Trophoblast cell (in vitro differentiated cells and primary cell): ENCODE measurements at regions not wholly inside any gene's neighbourhood (a gene's known extent, or its start where the extent isn't known, plus 50 kb on each side); places are given as distances from the start of the nearest gene placed in this dataset.

Experiments used
- DNase-seq, 2 donors: peaks; one replicate each; pipeline ENCODE4 v3.0.0-alpha.2; 2016
- H2AFZ ChIP-seq: 2 replicates; pipeline ENCODE4 v1.6.1; 2013; ENCODE audit warnings: low read length, moderate library complexity, mild to moderate bottlenecking; ENCODE audit not compliant: insufficient read depth, poor library complexity
- H2AK5ac ChIP-seq: 2 replicates; pipeline ENCODE4 v1.6.1; 2013; ENCODE audit warnings: mild to moderate bottlenecking, low read length
- H2BK120ac ChIP-seq: 2 replicates; pipeline ENCODE4 v1.6.1; 2013; ENCODE audit warnings: low read length, mild to moderate bottlenecking, moderate library complexity; ENCODE audit not compliant: insufficient read depth, poor library complexity
- H2BK12ac ChIP-seq: 2 replicates; pipeline ENCODE4 v1.6.1; 2013; ENCODE audit warnings: mild to moderate bottlenecking, low read length, moderate library complexity
- H2BK5ac ChIP-seq: 2 replicates; pipeline ENCODE4 v1.6.1; 2013; ENCODE audit warnings: low read length, low read depth, moderate library complexity, mild to moderate bottlenecking; ENCODE audit not compliant: poor library complexity
- H3K14ac ChIP-seq: 2 replicates; pipeline ENCODE4 v1.6.1; 2013; ENCODE audit warnings: mild to moderate bottlenecking, low read length
- H3K18ac ChIP-seq: 2 replicates; pipeline ENCODE4 v1.6.1; 2013; ENCODE audit warnings: mild to moderate bottlenecking, low read length
- H3K23ac ChIP-seq: 2 replicates; pipeline ENCODE4 v1.6.1; 2013; ENCODE audit warnings: low read length
- H3K27ac ChIP-seq: 2 replicates; pipeline ENCODE4 v1.5.1; 2013; ENCODE audit warnings: low read depth, mild to moderate bottlenecking, inconsistent platforms, low read length, moderate library complexity
- H3K27me3 ChIP-seq: 2 replicates; pipeline ENCODE4 v1.6.1; 2013; ENCODE audit warnings: inconsistent platforms, mild to moderate bottlenecking, low read length, moderate library complexity; ENCODE audit not compliant: insufficient read depth
- H3K36me3 ChIP-seq, 2 experiments: 1 replicate in 1 of 2; 2 replicates in 1 of 2; pipeline ENCODE4 v1.6.1; 2013; ENCODE audit warnings: low read length in 2 of 2, mild to moderate bottlenecking in 2 of 2, moderate library complexity in 1 of 2; ENCODE audit not compliant: insufficient read depth in 2 of 2, control insufficient read depth in 1 of 2
- H3K4ac ChIP-seq: 2 replicates; pipeline ENCODE4 v1.6.1; 2013; ENCODE audit warnings: low read depth, mild to moderate bottlenecking, low read length, moderate library complexity
- H3K4me1 ChIP-seq, 2 experiments: 1 replicate in 1 of 2; 2 replicates in 1 of 2; pipeline ENCODE4 v1.6.1; 2013; ENCODE audit warnings: low read length in 2 of 2, mild to moderate bottlenecking in 2 of 2, moderate library complexity in 1 of 2; ENCODE audit not compliant: insufficient read depth in 2 of 2, control insufficient read depth in 1 of 2
- H3K4me2 ChIP-seq: 2 replicates; pipeline ENCODE4 v1.6.1; 2013; ENCODE audit warnings: inconsistent platforms, mild to moderate bottlenecking, low read length, moderate library complexity
- H3K4me3 ChIP-seq: 2 replicates; pipeline ENCODE4 v1.5.1; 2013; ENCODE audit warnings: mild to moderate bottlenecking, low read depth, low read length, inconsistent platforms
- H3K79me1 ChIP-seq: one replicate; pipeline ENCODE4 v1.6.1; 2013; ENCODE audit warnings: low read length
- H3K79me2 ChIP-seq: 2 replicates; pipeline ENCODE4 v1.6.1; 2013; ENCODE audit warnings: low read length, mild to moderate bottlenecking; ENCODE audit not compliant: control insufficient read depth, insufficient read depth, poor library complexity
- H3K9ac ChIP-seq: 2 replicates; pipeline ENCODE4 v1.6.1; 2013; ENCODE audit warnings: mild to moderate bottlenecking, low read length
- H3K9me3 ChIP-seq: 2 replicates; pipeline ENCODE4 v1.6.1; 2013; ENCODE audit warnings: low read depth, mild to moderate bottlenecking, control low read depth, inconsistent platforms, low read length; ENCODE audit not compliant: insufficient read depth
- H4K12ac ChIP-seq: 2 replicates; pipeline ENCODE4 v1.6.1; 2013; ENCODE audit warnings: low read depth, mild to moderate bottlenecking, low read length, moderate library complexity
- H4K8ac ChIP-seq: 2 replicates; pipeline ENCODE4 v1.6.1; 2013; ENCODE audit warnings: low read depth, mild to moderate bottlenecking, low read length, moderate library complexity
- H4K91ac ChIP-seq: one replicate; pipeline ENCODE4 v1.6.1; 2013; ENCODE audit warnings: low read depth, mild to moderate bottlenecking, low read length, moderate library complexity
- WGBS: extraction: QIAGEN DNeasy Blood & Tissue Kit; methylation state at CpG from one replicate; pipeline ENCODE4 v1.1.7; 2013; ENCODE audit warnings: missing lambda C conversion rate; ENCODE audit not compliant: insufficient read length, insufficient coverage; ENCODE audit errors: extremely low coverage; 5-methylcytosine and 5-hydroxymethylcytosine counted together

- Histone ChIP-seq H3K4me2 (no peak overlapping the region), H4K12ac (no peak overlapping the region), H2AK5ac (no peak overlapping the region), H2BK120ac (no peak overlapping the region), H3K4ac (no peak overlapping the region), H2BK12ac (no peak overlapping the region), H3K27ac (no peak overlapping the region), H2AFZ (no peak overlapping the region), H3K79me2 (no peaks in the 10 kb centered on the region), H3K4me1 (no peaks in the 10 kb centered on the region), H3K79me1 (no peaks in the 10 kb centered on the region), H3K4me3 (no peak overlapping the region), H2BK5ac (no peak overlapping the region), H3K9ac (no peak overlapping the region), H3K18ac (no peak overlapping the region), H3K9me3 (peaks cover 2% of the 10 kb centered on the region), H3K27me3 (no peaks in the 10 kb centered on the region), H3K23ac (no peak overlapping the region), H4K8ac (no peak overlapping the region), H4K91ac (no peak overlapping the region), H3K36me3 (no peaks in the 10 kb centered on the region), H3K14ac (no peak overlapping the region)
- no CpG with 5 or more reads among the region's 12 CpGs for WGBS
- DNase-seq, result no peak
Measured at GRCh38 chr22:49044776-49045175, 782.9 kb downstream of the BRD1 start.

GRCh38 chr22:49044091-49044490 is 783.6 kb downstream of the BRD1 start:
- no peak overlapping the region for H3K27ac ChIP-seq
- H3K4me3 ChIP-seq, result peak overlapping the region; percentile 30
- no peak overlapping the region for H3K18ac ChIP-seq
- no peak overlapping the region for H3K14ac ChIP-seq
- no peaks in the 10 kb centered on the region for H3K27me3 ChIP-seq
- no peak overlapping the region for H2BK12ac ChIP-seq
- H4K8ac ChIP-seq, result no peak overlapping the region
- H3K9ac ChIP-seq, result no peak overlapping the region
- no peak for DNase-seq
- no peak overlapping the region for H2BK120ac ChIP-seq
- H3K23ac ChIP-seq, result no peak overlapping the region
- H3K79me2 ChIP-seq, result no peaks in the 10 kb centered on the region
- no peak overlapping the region for H2AK5ac ChIP-seq
- no peaks in the 10 kb centered on the region for H3K79me1 ChIP-seq
- H3K9me3 ChIP-seq, result peaks cover 2% of the 10 kb centered on the region
- H3K4me2 ChIP-seq, result no peak overlapping the region
- H3K36me3 ChIP-seq, result no peaks in the 10 kb centered on the region
- no peak overlapping the region for H2AFZ ChIP-seq
- H2BK5ac ChIP-seq, result no peak overlapping the region
- H3K4ac ChIP-seq, result no peak overlapping the region
- no peaks in the 10 kb centered on the region for H3K4me1 ChIP-seq
- no peak overlapping the region for H4K12ac ChIP-seq
- no peak overlapping the region for H4K91ac ChIP-seq
- no CpG with 5 or more reads among the region's 16 CpGs for WGBS

- Histone ChIP-seq H3K36me3 (no peaks in the 10 kb centered on the region), H3K4me3 (no peak overlapping the region), H3K18ac (no peak overlapping the region), H2BK120ac (no peak overlapping the region), H3K27me3 (no peaks in the 10 kb centered on the region), H3K23ac (no peak overlapping the region), H3K79me1 (no peaks in the 10 kb centered on the region), H4K8ac (no peak overlapping the region), H3K9ac (no peak overlapping the region), H2BK5ac (no peak overlapping the region), H3K14ac (no peak overlapping the region), H3K4ac (no peak overlapping the region), H3K27ac (no peak overlapping the region), H4K12ac (no peak overlapping the region), H3K4me2 (no peak overlapping the region), H2AFZ (no peak overlapping the region), H3K4me1 (no peaks in the 10 kb centered on the region), H3K79me2 (no peaks in the 10 kb centered on the region), H3K9me3 (peaks cover 2% of the 10 kb centered on the region), H2AK5ac (no peak overlapping the region), H2BK12ac (no peak overlapping the region), H4K91ac (no peak overlapping the region)
- no CpG with 5 or more reads among the region's 28 CpGs for WGBS
- no peak for DNase-seq
Measured at GRCh38 chr22:49042877-49043859, 784.5 kb downstream of the BRD1 start.

DNA sequence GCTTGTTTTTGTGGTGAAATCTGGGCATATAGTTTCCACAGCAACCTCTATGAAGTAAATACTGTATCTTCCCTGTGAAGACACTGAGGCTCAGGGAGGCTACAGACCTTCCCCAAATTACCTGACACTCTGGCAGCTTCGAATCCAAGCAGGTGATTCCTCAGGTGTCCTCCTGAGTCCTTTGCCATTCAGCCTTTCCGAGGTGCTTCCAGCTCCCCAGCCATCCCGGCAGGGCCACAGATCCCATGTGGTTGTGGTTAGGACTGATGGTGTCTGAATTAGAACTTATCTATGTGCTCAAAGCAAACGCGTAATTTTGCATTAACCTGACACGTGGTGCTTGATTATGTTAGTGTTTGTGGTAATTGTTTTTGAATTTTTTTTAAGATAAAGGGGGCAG is 785.6 kb downstream of the BRD1 start:
- Histone ChIP-seq H3K9ac (no peak overlapping the region), H2BK12ac (no peak overlapping the region)
- no CpG with 5 or more reads among the region's 6 CpGs for WGBS

More for the DNA sequence above, 785.6 kb downstream of the BRD1 start:
- Histone ChIP-seq H3K4ac (no peak overlapping the region), H3K14ac (no peak overlapping the region), H3K27me3 (no peaks in the 10 kb centered on the region), H3K18ac (no peak overlapping the region), H3K4me1 (no peaks in the 10 kb centered on the region), H3K27ac (no peak overlapping the region), H3K79me2 (no peaks in the 10 kb centered on the region), H2BK5ac (no peak overlapping the region), H4K12ac (no peak overlapping the region), H3K23ac (no peak overlapping the region), H2BK120ac (no peak overlapping the region), H2AK5ac (no peak overlapping the region), H4K91ac (no peak overlapping the region), H3K4me2 (no peak overlapping the region), H3K4me3 (no peak overlapping the region), H2AFZ (no peak overlapping the region), H3K36me3 (no peaks in the 10 kb centered on the region), H4K8ac (no peak overlapping the region), H3K79me1 (no peaks in the 10 kb centered on the region), H3K9me3 (peaks cover 4% of the 10 kb centered on the region)
- DNase-seq, result no peak
